Activated CD8-positive, alpha-beta memory T cell treated with anti-CD3 and anti-CD28 coated beads, Interleukin-2, amount 10 ng/mL, durations not matched to agents 7 days and 5 days (primary cell): ENCODE measurements at regions not wholly inside any gene's neighbourhood (a gene's known extent, or its start where the extent isn't known, plus 50 kb on each side); places are given as distances from the start of the nearest gene placed in this dataset.
A peak's percentile ranks its signal among the peaks of the same experiment; 100 is the strongest.

Experiments
- ATAC-seq: fragments of 150-1000 bp; cut with Tn5 transposase; one replicate; pipeline ENCODE4 v1.10.0; 2021; ENCODE audit warnings: moderate library complexity
- CTCF ChIA-PET: fragments of 350-600 bp; sonication (Branson Sonifier 250); formaldehyde crosslinking; loops from one replicate; lab custom pipeline; 2021; ENCODE audit warnings: antibody characterized with exemption; lab: Charles Lee
- DNase-seq: peaks from one replicate; pipeline ENCODE4 v3.0.0-alpha.2; 2020
- H3K27ac Mint-ChIP-seq: one replicate; pipeline ENCODE4 v1.8.0; 2021; ENCODE audit warnings: mild to moderate bottlenecking, mixed read lengths
- H3K27me3 Mint-ChIP-seq: one replicate; pipeline ENCODE4 v1.8.0; 2021; ENCODE audit warnings: mixed read lengths
- H3K36me3 Mint-ChIP-seq: one replicate; pipeline ENCODE4 v1.8.0; 2021; ENCODE audit warnings: mild to moderate bottlenecking, mixed read lengths
- H3K4me1 Mint-ChIP-seq: one replicate; pipeline ENCODE4 v1.8.0; 2021; ENCODE audit warnings: mixed read lengths
- H3K4me3 Mint-ChIP-seq: one replicate; pipeline ENCODE4 v1.8.0; 2021; ENCODE audit warnings: mild to moderate bottlenecking, moderate library complexity, mixed read lengths
- H3K9me3 Mint-ChIP-seq: one replicate; pipeline ENCODE4 v1.8.0; 2022; ENCODE audit warnings: low read depth, mixed read lengths

DNA sequence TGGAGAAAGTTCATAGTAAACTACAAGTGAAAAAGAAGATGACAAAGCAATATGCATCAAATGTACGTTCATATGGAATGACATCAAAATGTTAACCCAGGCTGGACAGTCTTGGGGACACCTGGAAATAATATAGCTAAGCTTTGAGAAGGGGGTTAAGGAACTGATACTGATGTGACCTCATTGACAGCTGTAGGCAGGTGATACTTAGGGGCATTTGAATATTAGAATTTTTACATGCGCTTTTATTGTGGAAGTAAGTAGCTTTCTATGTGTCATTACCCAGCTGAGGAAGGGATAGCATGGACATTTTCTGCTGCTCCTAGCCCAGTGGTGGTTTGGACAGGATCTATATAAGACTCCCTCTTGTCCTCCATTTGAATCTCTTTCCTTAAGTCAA, 299.7 kb downstream of the CWC27 start:
- Mint-ChIP-seq H3K4me3 (no peak overlapping the region), H3K4me1 (no peaks in the 10 kb centered on the region), H3K27ac (no peak overlapping the region), H3K27me3 (peaks cover 14% of the 10 kb centered on the region), H3K9me3 (no peaks in the 10 kb centered on the region), H3K36me3 (no peaks in the 10 kb centered on the region)
- ATAC-seq (no peak), DNase-seq (no peak)
- CTCF ChIA-PET: interaction anchor here (1.3 to 1.4 kb wide), 2 partner anchors 20 to 265 kb away, joined by 3 to 4 read pairs; no protein-coding TSS in a partner anchor

DNA sequence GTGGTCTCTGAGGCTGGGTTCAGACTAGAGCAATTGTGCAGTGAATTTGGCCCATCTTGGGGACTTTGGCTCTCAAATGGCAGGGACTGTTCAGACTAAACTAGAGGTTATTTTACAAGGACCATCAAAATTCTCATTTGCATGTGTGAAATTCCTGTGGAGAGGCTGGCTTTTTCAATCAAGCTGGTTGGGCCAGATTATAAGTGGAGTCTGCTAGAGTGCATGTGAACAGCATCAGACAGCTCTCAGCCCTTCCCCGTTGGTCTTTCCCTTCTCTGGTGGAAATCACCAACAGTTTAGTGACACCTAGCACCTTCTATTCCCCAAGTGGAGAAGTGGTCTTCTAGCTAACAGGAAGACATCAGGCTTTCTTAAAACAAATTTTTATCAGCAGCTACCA, 301.3 kb downstream of the CWC27 start:
- Mint-ChIP-seq H3K36me3 (no peaks in the 10 kb centered on the region), H3K27ac (no peak overlapping the region), H3K4me1 (no peaks in the 10 kb centered on the region), H3K9me3 (no peaks in the 10 kb centered on the region), H3K4me3 (no peak overlapping the region), H3K27me3 (peaks cover 14% of the 10 kb centered on the region)
- ATAC-seq (no peak), DNase-seq (no peak)
- CTCF ChIA-PET: interaction anchor here (1.0 kb wide), 1 partner anchor 9 kb away, joined by 3 read pairs; no protein-coding TSS in a partner anchor

DNA sequence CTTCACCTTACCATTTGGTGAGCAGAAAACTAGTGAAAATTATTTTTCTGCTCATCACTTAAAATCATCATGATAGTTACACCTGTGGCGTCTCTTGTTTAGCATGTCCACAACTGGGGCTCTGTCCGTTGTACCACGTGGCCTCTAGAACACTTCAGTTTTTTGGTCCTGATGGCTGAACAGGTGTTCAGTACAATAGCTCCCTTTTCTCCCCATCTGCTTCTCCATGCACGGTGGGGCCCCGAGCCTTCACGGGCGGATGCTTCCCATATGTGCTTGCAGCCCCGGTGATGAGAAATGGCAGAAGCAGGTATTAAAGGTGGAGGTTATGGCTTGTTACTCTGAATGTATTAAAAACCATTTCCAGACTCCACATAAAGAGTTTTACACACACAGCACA, 304.1 kb downstream of the CWC27 start:
- Mint-ChIP-seq H3K9me3 (no peaks in the 10 kb centered on the region), H3K36me3 (no peaks in the 10 kb centered on the region), H3K27me3 (peaks cover 6% of the 10 kb centered on the region), H3K4me3 (no peak overlapping the region), H3K4me1 (peaks cover 11% of the 10 kb centered on the region), H3K27ac (no peak overlapping the region)
- ATAC-seq (no peak), DNase-seq (no peak)
- CTCF ChIA-PET: interaction anchor here (0.7 to 1.6 kb wide), 3 partner anchors 37 to 411 kb away, joined by 3 read pairs; no protein-coding TSS in a partner anchor

DNA sequence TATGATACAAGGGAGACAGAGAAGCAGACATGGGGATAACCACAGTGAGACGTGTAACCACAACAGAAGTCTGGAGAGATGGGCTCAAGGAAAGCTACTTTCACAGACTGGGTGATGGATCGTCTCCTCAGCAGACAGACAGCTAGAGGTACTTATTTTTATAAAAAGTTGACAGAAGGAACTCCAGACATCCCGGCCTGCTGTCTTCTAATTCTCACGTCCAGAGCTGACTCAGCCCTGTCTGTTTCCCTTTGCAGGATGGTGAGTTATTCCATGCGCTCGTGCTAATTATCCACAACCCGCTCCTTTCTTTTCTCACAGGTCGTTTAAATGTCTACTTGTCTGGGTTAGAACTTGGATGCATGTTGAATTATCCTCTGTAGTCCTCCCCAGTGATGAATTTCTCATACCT, 304.5 kb downstream of the CWC27 start:
- CTCF ChIA-PET: interaction anchor here (0.7 to 1.6 kb wide), 3 partner anchors 37 to 410 kb away, joined by 3 read pairs; no protein-coding TSS in a partner anchor
- Mint-ChIP-seq H3K27me3 (peaks cover 6% of the 10 kb centered on the region), H3K36me3 (no peaks in the 10 kb centered on the region)

DNA sequence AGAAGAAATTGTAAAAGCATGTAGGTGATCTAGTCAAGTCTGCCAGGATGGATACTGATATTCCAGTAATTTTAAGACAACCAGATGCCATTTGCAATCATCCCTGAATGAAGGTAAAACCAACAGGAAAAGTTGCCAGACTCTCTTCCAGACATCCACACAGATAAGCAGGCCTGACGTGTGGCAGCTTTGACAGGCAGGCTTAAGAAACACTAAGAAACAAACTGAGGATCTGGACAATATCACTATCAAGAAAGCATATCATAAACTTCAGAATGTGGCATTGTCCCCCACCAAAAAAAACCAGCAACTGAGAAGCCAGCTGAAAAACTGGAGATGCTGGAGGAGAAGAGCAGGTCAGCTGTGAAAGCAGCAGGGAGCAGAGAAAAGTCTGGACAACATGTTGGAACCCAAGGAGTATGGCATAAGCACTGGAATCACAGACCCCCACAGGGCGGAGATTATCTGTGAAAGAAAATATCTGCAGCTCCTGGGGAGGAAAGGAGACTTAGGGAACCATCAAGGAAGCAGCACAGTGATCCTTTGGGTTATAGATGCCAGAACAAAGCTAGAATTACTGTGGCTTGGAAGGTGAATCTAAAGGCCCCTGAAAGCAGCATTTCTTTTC, 307.0 kb downstream of the CWC27 start:
- Mint-ChIP-seq H3K27me3 (peaks cover 8% of the 10 kb centered on the region), H3K9me3 (no peaks in the 10 kb centered on the region), H3K27ac (no peak overlapping the region), H3K36me3 (no peaks in the 10 kb centered on the region), H3K4me1 (peaks cover 11% of the 10 kb centered on the region), H3K4me3 (no peak overlapping the region)
- CTCF ChIA-PET: interaction anchor here (1.1 to 1.7 kb wide), 4 partner anchors 20 to 407 kb away, joined by 3 to 11 read pairs (median 4); no protein-coding TSS in a partner anchor
- ATAC-seq (no peak), DNase-seq (no peak)

More for the DNA sequence above, 304.5 kb downstream of the CWC27 start:
- no peak for DNase-seq
- H3K9me3 Mint-ChIP-seq: no peaks in the 10 kb centered on the region
- peaks cover 11% of the 10 kb centered on the region for H3K4me1 Mint-ChIP-seq
- H3K4me3 Mint-ChIP-seq: no peak overlapping the region
- no peak for ATAC-seq
- H3K27ac Mint-ChIP-seq: no peak overlapping the region

DNA sequence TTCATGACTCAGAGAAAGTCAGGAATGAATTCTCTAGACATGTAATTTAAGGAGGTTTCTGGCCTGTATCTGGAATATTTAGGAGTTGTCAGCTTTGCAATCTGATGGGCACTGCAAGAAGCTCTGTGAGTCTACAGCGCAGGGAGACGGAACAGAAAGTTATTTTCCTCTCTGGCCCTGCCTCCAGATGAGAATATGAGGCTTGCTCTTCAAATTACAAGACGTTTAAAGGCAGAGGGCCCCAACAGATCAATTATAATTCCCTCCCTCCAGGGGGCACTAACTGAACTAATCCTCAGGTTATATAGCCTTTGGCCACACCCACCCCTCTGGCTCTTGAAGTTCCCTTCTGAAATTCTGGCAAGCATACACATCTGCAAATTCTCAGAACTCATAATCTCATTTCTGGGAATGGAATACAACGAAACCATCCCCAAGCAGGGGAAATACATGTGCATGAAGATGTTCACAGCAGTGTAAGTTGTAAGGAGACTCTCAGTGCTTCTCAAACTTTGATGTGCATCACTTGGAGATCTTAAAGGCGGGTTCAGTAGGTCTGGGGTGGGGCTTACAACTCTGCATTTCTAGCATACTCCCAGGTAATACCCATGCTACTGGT, 307.6 kb downstream of the CWC27 start:
- DNase-seq (peak; percentile 83), ATAC-seq (peak; percentile 97)
- CTCF ChIA-PET: interaction anchor here (1.1 to 1.7 kb wide), 4 partner anchors 21 to 407 kb away, joined by 3 to 11 read pairs (median 4); no protein-coding TSS in a partner anchor
- no peaks in the 10 kb centered on the region for H3K36me3 Mint-ChIP-seq
- peaks cover 11% of the 10 kb centered on the region for H3K4me1 Mint-ChIP-seq
- peak overlapping the region; percentile 29 for H3K27ac Mint-ChIP-seq
- no peak overlapping the region for H3K4me3 Mint-ChIP-seq
- peaks cover 11% of the 10 kb centered on the region for H3K27me3 Mint-ChIP-seq
- H3K9me3 Mint-ChIP-seq: no peaks in the 10 kb centered on the region

DNA sequence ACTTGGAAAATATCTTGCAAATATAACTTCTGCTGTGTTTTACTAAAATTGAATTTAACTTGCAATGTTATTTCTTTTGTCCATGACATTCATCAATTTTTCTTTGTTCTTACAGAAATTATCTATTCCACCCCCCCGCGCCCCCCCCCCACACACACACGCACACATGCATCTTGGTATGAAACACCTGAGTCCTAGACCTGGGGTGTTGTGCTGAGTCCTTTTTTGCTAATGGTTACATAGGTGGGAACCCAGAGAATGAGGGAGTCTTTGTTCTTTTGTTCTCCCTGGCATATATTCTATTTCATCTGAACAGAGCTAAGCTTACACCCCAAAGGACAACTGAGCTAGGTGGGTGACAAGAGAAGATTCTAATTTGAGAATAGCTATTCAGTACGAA, 308.9 kb downstream of the CWC27 start:
- peaks cover 12% of the 10 kb centered on the region for H3K27me3 Mint-ChIP-seq
- DNase-seq: no peak
- H3K27ac Mint-ChIP-seq: no peak overlapping the region
- H3K4me3 Mint-ChIP-seq: no peak overlapping the region
- CTCF ChIA-PET: interaction anchor here (1.0 to 1.1 kb wide), 2 partner anchors 25 to 44 kb away, joined by 3 read pairs; no protein-coding TSS in a partner anchor
- peaks cover 11% of the 10 kb centered on the region for H3K4me1 Mint-ChIP-seq
- H3K9me3 Mint-ChIP-seq: no peaks in the 10 kb centered on the region
- no peaks in the 10 kb centered on the region for H3K36me3 Mint-ChIP-seq
- no peak for ATAC-seq

DNA sequence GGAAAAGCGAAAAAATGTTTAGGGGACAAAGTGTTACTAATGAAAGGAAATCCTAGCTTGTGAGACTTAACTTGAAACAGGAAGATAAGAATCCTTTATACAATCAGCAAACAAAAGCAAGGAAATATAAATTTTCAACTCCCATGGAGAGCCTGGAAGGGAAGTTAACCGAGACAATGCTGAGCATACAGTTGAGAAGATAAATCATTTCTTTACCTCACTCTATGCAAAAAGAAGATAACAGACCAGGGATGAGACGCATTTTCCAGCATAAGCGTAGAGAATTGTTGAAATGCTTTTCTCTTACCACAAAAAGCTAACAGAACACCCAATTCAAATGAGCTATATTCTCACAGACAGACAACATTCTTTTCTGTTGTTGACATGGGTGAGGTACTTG, 309.6 kb downstream of the CWC27 start:
- no peak for ATAC-seq
- peaks cover 12% of the 10 kb centered on the region for H3K27me3 Mint-ChIP-seq

GRCh38 chr5:65081071-65081470, 312.3 kb downstream of the CWC27 start:
- CTCF ChIA-PET: no interaction called here
- H3K36me3 Mint-ChIP-seq: no peaks in the 10 kb centered on the region
- H3K9me3 Mint-ChIP-seq: no peaks in the 10 kb centered on the region
- ATAC-seq: no peak
- peaks cover 12% of the 10 kb centered on the region for H3K27me3 Mint-ChIP-seq
- no peak overlapping the region for H3K4me3 Mint-ChIP-seq
- H3K27ac Mint-ChIP-seq: no peak overlapping the region
- peaks cover 10% of the 10 kb centered on the region for H3K4me1 Mint-ChIP-seq
- no peak for DNase-seq

More for the DNA sequence above, 309.6 kb downstream of the CWC27 start:
- H3K36me3 Mint-ChIP-seq: no peaks in the 10 kb centered on the region
- H3K9me3 Mint-ChIP-seq: no peaks in the 10 kb centered on the region
- H3K4me1 Mint-ChIP-seq: peaks cover 11% of the 10 kb centered on the region
- DNase-seq: no peak
- H3K27ac Mint-ChIP-seq: no peak overlapping the region
- H3K4me3 Mint-ChIP-seq: no peak overlapping the region
- CTCF ChIA-PET: interaction anchor here (1.0 to 1.1 kb wide), 2 partner anchors 24 to 45 kb away, joined by 3 read pairs; no protein-coding TSS in a partner anchor

- ATAC-seq: no peak
- CTCF ChIA-PET: no interaction called here
- Mint-ChIP-seq H3K9me3 (no peaks in the 10 kb centered on the region), H3K36me3 (no peaks in the 10 kb centered on the region), H3K4me1 (no peaks in the 10 kb centered on the region), H3K4me3 (no peak overlapping the region), H3K27ac (no peak overlapping the region), H3K27me3 (peaks cover 8% of the 10 kb centered on the region)
- DNase-seq: no peak
Measured at GRCh38 chr5:65084795-65085515, 316.2 kb downstream of the CWC27 start.

- Mint-ChIP-seq H3K36me3 (no peaks in the 10 kb centered on the region), H3K27ac (no peak overlapping the region), H3K4me1 (no peaks in the 10 kb centered on the region), H3K9me3 (peaks cover under 1% of the 10 kb centered on the region), H3K27me3 (peaks cover 6% of the 10 kb centered on the region), H3K4me3 (no peak overlapping the region)
- ATAC-seq (no peak), DNase-seq (no peak)
- CTCF ChIA-PET: no interaction called here
Measured at GRCh38 chr5:65085516-65085850, 316.8 kb downstream of the CWC27 start.

DNA sequence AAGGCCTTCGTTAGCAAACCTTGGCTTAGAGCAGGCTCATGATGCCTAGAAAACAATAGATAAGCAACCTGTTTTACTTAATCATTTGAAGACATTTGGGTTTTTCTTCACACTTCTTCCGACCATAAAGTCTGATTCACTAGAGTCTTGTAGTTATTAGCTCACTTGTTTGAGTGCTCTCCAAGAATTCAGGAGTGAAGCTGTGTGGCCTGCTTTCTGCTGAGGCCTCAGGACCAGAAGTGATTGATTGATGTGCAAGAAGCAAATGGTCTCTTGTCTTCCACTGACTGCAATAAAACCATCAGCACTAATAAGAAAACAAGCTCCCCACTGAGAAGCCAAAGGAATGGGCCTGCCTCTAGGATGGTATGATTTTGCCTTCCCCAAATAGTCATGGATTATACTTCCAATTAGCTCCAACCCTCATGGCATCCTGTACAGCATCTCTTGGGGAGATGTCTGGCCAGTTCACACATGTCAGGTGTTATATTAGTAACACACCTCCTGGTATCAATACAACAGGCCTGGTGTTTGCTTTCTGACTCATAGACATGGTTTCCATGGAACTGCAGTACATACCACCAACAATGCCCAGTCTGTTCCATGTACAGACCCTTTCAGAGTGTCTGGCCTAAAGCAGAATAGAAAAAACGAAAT, 317.6 kb downstream of the CWC27 start:
- DNase-seq (no peak), ATAC-seq (no peak)
- Mint-ChIP-seq H3K4me1 (no peaks in the 10 kb centered on the region), H3K36me3 (no peaks in the 10 kb centered on the region), H3K27ac (no peak overlapping the region), H3K27me3 (peaks cover 8% of the 10 kb centered on the region), H3K4me3 (no peak overlapping the region), H3K9me3 (peaks cover 3% of the 10 kb centered on the region)
- CTCF ChIA-PET: no interaction called here

- no peak for DNase-seq
- no peaks in the 10 kb centered on the region for H3K36me3 Mint-ChIP-seq
- H3K27ac Mint-ChIP-seq: no peak overlapping the region
- H3K9me3 Mint-ChIP-seq: peaks cover 3% of the 10 kb centered on the region
- H3K4me3 Mint-ChIP-seq: no peak overlapping the region
- no peaks in the 10 kb centered on the region for H3K4me1 Mint-ChIP-seq
- CTCF ChIA-PET: no interaction called here
- no peak for ATAC-seq
- H3K27me3 Mint-ChIP-seq: peaks cover 7% of the 10 kb centered on the region
Measured at GRCh38 chr5:65087154-65087553, 318.4 kb downstream of the CWC27 start.
